Activated T-helper 1 cell treated with anti-CD3 and anti-CD28 coated beads, Interleukin-12 subunit alpha, Interleukin-12 subunit beta, Interleukin-2, Interleukin-4 antibody, amounts not matched to agents 30 ng/mL and 10 ng/mL and 1 ng/mL, durations not matched to agents 14 hours and 24 hours and 36 hours (primary cell): ENCODE measurements at regions not wholly inside any gene's neighbourhood (a gene's known extent, or its start where the extent isn't known, plus 50 kb on each side); places are given as distances from the start of the nearest gene placed in this dataset.

Source experiments
- DNase-seq: peaks from one replicate; pipeline ENCODE4 v3.0.0; 2021; ENCODE audit warnings: low spot score
- H3K27ac Mint-ChIP-seq: one replicate; pipeline ENCODE4 v1.8.0; 2021; ENCODE audit warnings: mild to moderate bottlenecking, mixed read lengths
- H3K27me3 Mint-ChIP-seq: one replicate; pipeline ENCODE4 v1.8.0; 2022; ENCODE audit warnings: mild to moderate bottlenecking, moderate library complexity, mixed read lengths; ENCODE audit not compliant: insufficient read depth
- H3K36me3 Mint-ChIP-seq: one replicate; pipeline ENCODE4 v1.8.0; 2021; ENCODE audit warnings: low read depth, mixed read lengths
- H3K4me1 Mint-ChIP-seq: one replicate; pipeline ENCODE4 v1.8.0; 2021; ENCODE audit warnings: low read depth, mixed read lengths
- H3K4me3 Mint-ChIP-seq: one replicate; pipeline ENCODE4 v1.8.0; 2021; ENCODE audit warnings: mild to moderate bottlenecking, moderate library complexity, mixed read lengths
- H3K9me3 Mint-ChIP-seq: one replicate; pipeline ENCODE4 v1.8.0; 2021; ENCODE audit warnings: mixed read lengths
- intact Hi-C: fragments of 100-400 bp; cut with micrococcal nuclease; formaldehyde crosslinking; loops from one replicate; pipeline ENCODE4 v1.15.1; 2024

DNA sequence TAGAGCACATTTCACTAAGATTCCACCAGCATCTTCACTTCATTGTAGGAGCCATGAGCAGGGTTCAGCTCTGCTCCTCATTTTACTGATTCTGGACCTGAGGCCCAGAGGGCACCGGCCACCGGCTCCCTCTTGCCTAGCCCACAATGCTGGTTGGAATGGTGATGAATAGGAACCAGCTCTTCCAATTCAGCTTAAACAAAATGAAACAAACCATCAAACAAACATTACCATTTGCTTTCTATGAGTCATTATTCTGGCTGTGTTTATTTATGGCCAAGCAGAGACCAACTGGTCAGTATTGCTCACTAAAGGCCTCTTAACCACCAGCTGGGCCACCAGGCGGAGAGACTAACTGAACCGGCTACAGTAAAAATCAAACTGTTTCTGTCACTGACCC lies 176.7 kb downstream of the MTX2 start:
- no peak for DNase-seq
- intact Hi-C loops = loop anchor here (10.0 kb wide), 1 partner anchor 761 kb away; no protein-coding TSS in a partner anchor
- no peaks in the 10 kb centered on the region for H3K9me3 Mint-ChIP-seq
- no peaks in the 10 kb centered on the region for H3K36me3 Mint-ChIP-seq
- H3K27ac Mint-ChIP-seq = no peak overlapping the region
- H3K4me3 Mint-ChIP-seq = no peak overlapping the region
- H3K27me3 Mint-ChIP-seq = peaks cover 8% of the 10 kb centered on the region
- H3K4me1 Mint-ChIP-seq = peaks cover 3% of the 10 kb centered on the region

DNA sequence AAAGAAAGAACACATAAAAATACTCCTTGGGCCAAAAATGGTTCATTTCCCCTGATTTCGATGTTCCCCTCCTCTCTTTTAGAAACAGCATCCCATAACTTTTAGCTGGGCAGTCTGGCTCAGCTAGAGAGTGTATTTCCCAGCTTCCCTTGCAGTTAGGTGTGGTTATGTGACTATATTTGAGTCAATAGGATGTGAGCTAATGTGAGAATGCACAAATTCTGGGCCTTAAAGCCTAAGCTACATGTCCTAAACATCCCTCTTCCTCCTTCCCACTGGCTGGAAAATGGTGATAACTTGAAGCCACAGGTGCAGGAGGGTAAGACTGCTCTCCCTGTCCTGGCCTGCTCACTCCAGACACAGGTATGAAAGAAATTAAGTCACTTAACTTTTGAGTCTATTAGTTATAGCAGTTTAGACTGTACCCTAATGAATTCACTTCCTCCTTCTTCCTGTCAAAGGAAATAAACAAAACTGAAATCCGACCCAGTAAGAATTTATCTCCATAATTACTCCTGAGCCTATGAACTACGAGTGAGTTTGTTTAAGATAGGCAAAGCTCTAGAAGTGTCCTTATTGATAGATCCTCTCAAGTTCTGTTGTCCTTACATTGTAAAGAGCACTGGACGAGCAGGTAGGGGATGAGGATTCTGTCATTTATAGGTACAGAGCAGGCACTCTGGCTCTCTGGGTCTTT lies 177.6 kb downstream of the MTX2 start:
- intact Hi-C loops = loop anchor here (10.0 kb wide), 1 partner anchor 762 kb away; no protein-coding TSS in a partner anchor
- no peaks in the 10 kb centered on the region for H3K9me3 Mint-ChIP-seq
- H3K4me3 Mint-ChIP-seq = no peak overlapping the region
- no peak for DNase-seq
- H3K36me3 Mint-ChIP-seq = no peaks in the 10 kb centered on the region
- H3K4me1 Mint-ChIP-seq = peaks cover 3% of the 10 kb centered on the region
- peaks cover 8% of the 10 kb centered on the region for H3K27me3 Mint-ChIP-seq
- H3K27ac Mint-ChIP-seq = no peak overlapping the region

DNA sequence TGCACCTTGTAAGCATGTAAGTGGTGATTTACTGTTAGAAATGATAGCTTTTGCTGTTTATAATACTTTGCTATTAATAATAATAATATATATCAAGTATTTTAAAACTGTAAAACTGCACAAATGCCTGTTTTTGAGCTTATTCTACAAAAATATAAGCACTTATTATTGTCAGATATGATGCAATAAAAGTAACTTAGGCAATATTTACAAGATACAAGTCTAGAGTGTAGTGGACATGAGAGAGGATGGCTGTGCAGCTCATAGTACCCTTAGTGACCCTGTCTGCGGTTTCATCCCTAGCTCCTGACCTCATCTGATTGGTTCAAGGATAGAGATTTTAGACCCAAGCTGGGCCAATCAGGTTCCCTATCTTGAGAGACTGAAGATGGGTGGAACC lies 178.4 kb downstream of the MTX2 start:
- Mint-ChIP-seq H3K4me3 (no peak overlapping the region), H3K27me3 (peaks cover 4% of the 10 kb centered on the region), H3K9me3 (no peaks in the 10 kb centered on the region), H3K36me3 (no peaks in the 10 kb centered on the region), H3K27ac (no peak overlapping the region), H3K4me1 (peaks cover 3% of the 10 kb centered on the region)
- no peak for DNase-seq
- intact Hi-C loops = loop anchor here (10.0 kb wide), 1 partner anchor 763 kb away; no protein-coding TSS in a partner anchor

DNA sequence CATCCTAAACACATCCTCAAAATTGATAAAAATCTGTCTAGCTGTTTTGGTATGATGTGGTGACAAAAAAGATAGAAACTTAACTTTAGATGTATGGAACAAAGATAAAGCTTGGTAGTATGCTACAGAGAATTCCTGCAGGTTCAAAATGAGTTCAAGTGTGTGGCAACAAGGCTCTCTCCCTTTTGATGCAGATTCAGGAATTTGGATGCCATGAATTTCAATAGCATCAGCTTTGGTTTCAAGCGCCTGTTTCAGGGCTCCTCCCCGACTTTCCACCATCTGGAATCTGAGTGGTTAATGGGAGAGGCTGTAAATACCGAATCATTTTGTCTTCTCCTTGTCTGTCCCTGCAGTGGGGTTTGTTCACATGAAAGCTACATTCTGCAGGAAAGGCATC lies 180.6 kb downstream of the MTX2 start:
- Mint-ChIP-seq H3K4me1 (peaks cover 3% of the 10 kb centered on the region), H3K36me3 (no peaks in the 10 kb centered on the region), H3K27ac (no peak overlapping the region), H3K4me3 (no peak overlapping the region), H3K9me3 (no peaks in the 10 kb centered on the region), H3K27me3 (peaks cover 3% of the 10 kb centered on the region)
- DNase-seq = no peak
- intact Hi-C loops = loop anchor here (10.0 kb wide), 2 partner anchors 765 to 1085 kb away; no protein-coding TSS in a partner anchor

DNA sequence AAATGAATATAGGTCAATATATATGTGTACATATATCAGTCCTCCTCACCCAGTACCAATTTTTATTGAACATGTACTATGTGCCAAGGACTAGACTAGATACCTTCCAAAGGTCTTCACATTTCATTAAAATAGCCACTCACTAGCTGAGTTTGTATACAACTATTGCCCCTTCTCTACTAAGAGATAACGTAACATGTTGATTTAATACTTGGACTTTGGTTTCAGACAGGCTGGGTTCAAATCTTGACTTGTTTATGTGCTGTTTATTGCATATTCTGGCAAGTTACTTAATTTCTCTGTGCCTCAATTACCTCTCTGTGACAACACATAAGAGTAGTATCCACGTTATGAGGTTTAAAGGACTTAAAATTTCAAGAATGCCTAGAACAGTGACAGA lies 184.5 kb downstream of the MTX2 start:
- no peak for DNase-seq
- Mint-ChIP-seq H3K27me3 (peaks cover 13% of the 10 kb centered on the region), H3K36me3 (no peaks in the 10 kb centered on the region), H3K9me3 (no peaks in the 10 kb centered on the region), H3K27ac (no peak overlapping the region), H3K4me1 (no peaks in the 10 kb centered on the region), H3K4me3 (no peak overlapping the region)
- intact Hi-C loops = loop anchor here (10.0 kb wide), 1 partner anchor 1089 kb away; no protein-coding TSS in a partner anchor

DNA sequence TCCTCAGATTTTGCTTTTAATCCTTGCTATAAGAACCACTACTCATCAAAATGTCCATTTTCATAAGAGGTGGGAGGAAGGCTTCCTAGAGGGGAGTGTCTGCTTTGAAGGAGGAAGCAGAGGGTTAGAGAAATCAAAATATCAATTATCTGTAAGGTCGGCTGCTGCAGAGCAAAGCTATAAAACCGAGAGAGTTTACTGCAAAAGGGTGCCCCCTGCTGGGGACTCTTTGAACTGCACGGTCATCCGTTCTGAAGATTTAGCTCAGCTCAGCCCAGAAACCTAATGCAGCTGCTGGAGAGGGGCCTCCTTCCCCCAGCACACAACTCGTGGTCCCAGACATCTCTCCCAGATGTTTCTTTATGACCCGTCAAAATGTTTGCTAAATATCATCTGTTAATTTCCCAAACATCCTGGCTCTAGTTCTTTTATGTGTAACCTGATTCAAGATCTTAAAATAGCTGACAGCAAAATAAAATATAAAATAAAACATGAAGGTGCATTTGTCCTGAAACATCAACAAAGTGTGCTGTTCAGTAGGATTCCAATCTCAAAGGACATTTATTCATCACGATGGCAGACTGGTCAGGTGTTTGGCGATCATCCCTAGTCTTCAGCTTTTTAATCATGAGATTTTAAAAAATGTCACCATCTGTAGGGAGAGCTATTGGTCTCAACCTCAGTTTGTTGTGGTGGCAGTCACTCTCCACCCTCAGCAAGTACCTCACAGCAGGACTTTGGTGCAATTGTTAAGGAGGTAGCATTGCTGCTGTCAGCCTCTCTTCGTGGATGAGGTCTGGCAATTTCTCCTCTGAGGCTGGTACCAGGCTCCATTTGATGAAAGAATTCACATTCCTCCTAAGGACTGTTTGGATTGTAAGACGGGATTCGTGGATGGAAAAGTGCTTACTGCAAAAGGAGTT lies 185.9 kb downstream of the MTX2 start:
- H3K4me1 Mint-ChIP-seq = no peaks in the 10 kb centered on the region
- H3K4me3 Mint-ChIP-seq = no peak overlapping the region
- DNase-seq = peak; percentile 59
- H3K36me3 Mint-ChIP-seq = no peaks in the 10 kb centered on the region
- no peak overlapping the region for H3K27ac Mint-ChIP-seq
- intact Hi-C loops = loop anchor here (1.0 to 10.0 kb wide), 5 partner anchors 183 to 1090 kb away; no protein-coding TSS in a partner anchor
- peaks cover 13% of the 10 kb centered on the region for H3K27me3 Mint-ChIP-seq
- H3K9me3 Mint-ChIP-seq = no peaks in the 10 kb centered on the region

DNA sequence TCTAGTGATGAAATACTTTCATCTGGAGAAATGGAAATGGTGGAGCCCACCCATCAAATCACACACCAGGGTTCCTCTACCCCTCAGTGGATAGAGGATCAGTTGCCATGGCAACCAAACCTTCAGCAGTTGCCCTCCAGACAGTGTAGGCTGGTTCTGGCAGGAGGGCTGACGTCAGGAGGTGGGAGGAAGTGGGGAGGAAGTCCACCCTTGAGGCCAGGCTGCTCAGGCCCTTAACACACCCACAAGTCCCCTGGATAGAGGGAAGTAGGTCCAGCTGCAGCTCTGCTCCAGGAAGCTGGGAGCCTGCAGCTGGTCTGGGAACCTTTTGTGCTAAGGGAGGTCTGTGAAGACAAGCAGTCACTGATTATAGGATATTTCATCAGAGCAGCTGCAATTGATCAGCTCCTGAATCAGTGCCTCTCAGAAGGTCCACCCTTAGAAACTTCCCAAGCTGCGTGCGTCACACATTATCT lies 186.6 kb downstream of the MTX2 start:
- no peaks in the 10 kb centered on the region for H3K36me3 Mint-ChIP-seq
- no peak overlapping the region for H3K4me3 Mint-ChIP-seq
- peaks cover 13% of the 10 kb centered on the region for H3K27me3 Mint-ChIP-seq
- DNase-seq = no peak
- no peak overlapping the region for H3K27ac Mint-ChIP-seq
- no peaks in the 10 kb centered on the region for H3K4me1 Mint-ChIP-seq
- no peaks in the 10 kb centered on the region for H3K9me3 Mint-ChIP-seq
- intact Hi-C loops = loop anchor here (1.0 to 10.0 kb wide), 5 partner anchors 182 to 1091 kb away; no protein-coding TSS in a partner anchor

DNA sequence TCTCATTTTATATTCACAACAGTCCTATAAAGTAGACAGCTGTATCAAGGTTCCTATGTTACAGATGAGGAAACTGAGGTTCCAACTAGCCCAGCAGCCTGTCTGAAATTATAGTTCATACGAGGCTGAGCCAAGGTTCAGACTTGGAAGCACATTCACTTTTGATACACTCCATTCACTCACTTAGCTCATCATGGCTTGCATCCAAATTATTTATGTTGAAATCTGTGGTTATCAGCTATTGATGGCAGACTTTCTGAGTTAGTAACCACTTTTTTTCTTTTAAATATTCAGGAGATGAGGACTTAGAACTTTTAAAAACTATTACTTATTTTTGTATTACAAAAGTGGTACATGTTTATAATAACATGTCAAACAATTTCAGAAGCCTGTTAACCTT lies 188.2 kb downstream of the MTX2 start:
- Mint-ChIP-seq H3K36me3 (no peaks in the 10 kb centered on the region), H3K4me1 (no peaks in the 10 kb centered on the region), H3K27me3 (peaks cover 18% of the 10 kb centered on the region), H3K27ac (no peak overlapping the region), H3K9me3 (no peaks in the 10 kb centered on the region), H3K4me3 (no peak overlapping the region)
- DNase-seq = no peak
- intact Hi-C loops = loop anchor here (10.0 kb wide), 1 partner anchor 1093 kb away; no protein-coding TSS in a partner anchor

DNA sequence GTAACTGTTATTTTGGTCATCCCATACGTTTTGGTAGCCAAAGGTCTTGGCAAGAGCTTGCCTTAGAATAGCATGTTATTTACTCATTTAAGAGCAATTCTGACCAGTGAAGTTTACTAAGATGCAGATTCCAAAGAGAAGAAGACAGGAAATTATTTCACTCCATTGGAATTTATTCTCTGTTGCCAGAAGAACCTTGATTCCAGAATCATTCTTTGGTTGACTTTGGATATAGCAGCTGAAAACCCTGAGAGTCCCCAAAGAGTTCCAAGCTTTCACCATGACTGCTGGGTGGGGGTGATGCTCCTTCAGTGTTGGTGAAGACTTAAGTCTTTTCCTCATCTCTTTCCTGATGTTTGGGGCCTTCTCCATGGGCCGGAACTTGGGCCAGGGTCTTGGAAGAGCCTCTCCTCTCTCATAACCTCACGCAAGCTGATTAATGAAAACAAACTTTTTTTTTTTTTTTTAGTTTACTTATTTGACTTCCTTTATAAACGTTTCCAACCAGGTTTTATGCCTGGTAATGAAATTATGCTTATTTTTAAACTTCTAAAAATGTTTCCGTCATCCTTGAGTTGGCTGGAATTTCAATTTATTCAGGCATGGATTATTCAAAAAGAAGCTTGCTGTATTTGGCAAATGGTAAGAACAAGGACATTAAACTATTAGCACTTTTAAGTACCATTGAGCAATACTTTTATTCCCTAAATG lies 192.0 kb downstream of the MTX2 start:
- Mint-ChIP-seq H3K27me3 (peaks cover 28% of the 10 kb centered on the region), H3K4me1 (no peaks in the 10 kb centered on the region), H3K9me3 (no peaks in the 10 kb centered on the region), H3K36me3 (no peaks in the 10 kb centered on the region), H3K27ac (no peak overlapping the region), H3K4me3 (no peak overlapping the region)
- intact Hi-C loops = no loop called here
- DNase-seq = no peak

DNA sequence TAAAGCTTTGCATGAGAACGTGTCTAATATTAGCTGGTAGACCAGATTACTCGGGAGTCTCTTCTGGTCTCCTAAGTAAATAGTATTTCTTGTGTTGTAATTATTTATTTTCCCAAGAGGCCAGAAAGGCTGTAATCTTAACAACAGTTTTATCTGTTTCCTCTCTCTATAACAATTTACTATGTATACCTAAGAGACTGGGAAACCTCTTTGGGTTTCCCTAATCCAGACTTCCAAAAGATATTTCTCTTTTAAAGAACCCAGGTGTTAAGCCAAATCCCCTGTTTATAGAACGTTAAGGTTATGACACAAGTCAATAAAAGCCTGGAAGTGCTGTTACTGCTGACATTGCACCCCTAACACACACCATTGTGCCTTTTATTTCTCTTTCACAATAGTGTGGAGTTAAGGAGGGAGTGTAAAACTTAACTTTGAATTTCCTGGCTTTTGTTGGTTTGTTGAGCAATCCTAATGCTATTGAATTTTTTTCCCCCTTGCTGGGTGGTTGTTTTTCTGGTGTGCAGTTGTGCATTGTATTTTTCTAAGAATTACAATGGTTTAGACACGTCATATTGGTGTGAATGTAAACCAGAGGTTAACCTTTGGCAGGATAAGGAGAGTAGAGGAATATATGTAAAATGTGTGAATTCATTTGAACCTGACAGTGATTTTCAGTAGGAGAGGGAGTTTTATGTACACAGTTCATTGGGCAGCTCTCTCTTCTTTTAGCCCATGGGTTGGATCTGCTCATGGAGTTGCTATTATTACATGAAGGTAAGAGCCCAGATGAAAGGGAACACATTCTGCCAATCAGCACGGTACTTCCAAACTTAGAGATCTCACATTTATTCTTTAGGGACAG lies 192.8 kb downstream of the MTX2 start:
- Mint-ChIP-seq H3K36me3 (no peaks in the 10 kb centered on the region), H3K4me3 (no peak overlapping the region), H3K27me3 (peaks cover 31% of the 10 kb centered on the region), H3K4me1 (no peaks in the 10 kb centered on the region), H3K9me3 (no peaks in the 10 kb centered on the region), H3K27ac (no peak overlapping the region)
- intact Hi-C loops = no loop called here
- DNase-seq = no peak

DNA sequence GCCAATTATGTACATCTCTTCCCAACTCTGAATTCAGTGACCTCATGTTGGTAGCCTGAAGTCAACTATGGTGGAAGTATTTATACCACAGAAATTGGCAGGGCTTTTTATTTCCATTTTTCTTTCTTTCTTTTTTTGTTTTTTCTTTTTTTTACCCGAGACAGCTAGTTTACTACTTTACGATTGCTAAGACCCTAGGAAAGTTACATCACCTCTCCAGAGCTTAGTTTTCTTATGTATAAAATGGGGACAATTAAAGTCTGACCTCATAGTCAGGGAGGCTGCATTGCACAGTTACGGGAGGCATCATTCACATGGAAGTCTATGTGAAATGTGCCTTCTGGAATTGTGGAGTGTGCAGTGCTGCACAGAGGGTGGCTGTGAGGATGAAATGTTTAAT lies 194.3 kb downstream of the MTX2 start:
- no peak for DNase-seq
- intact Hi-C loops = no loop called here
- Mint-ChIP-seq H3K9me3 (no peaks in the 10 kb centered on the region), H3K27ac (no peak overlapping the region), H3K4me1 (no peaks in the 10 kb centered on the region), H3K36me3 (no peaks in the 10 kb centered on the region), H3K27me3 (peaks cover 27% of the 10 kb centered on the region), H3K4me3 (no peak overlapping the region)
